Epidermal melanocyte (primary cell): ENCODE measurements at regions not wholly inside any gene's neighbourhood (a gene's known extent, or its start where the extent isn't known, plus 50 kb on each side); places are given as distances from the start of the nearest gene placed in this dataset.

Experiments
- DNase-seq: peaks from one replicate; pipeline ENCODE4 v3.0.0; 2011; ENCODE audit warnings: low spot score; ENCODE audit not compliant: insufficient read length

- DNase-seq, result no peak
Measured at GRCh38 chr9:108012886-108013665, 523.5 kb upstream of the KLF4 start.

DNA sequence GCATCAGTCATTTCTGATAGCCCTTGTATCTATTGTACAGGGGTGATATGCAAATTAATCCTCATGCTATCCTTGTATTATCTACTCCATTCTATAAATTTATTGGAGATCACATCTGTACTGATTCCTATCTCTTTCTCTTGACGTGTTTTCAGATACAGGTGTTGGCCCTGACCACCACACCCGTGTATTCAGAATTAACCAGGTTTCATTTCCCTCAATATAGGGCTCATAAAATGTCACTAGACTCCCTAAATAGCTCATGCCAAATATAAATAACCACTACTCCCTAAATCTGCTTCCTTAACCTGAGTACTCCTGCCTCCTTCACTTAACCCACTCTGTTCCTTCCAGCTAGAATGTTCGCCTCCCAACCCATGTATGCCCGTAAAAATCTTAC, 522.8 kb upstream of the KLF4 start:
- DNase-seq, result no peak

- no peak for DNase-seq
Measured at GRCh38 chr9:108003526-108003925, 514.0 kb upstream of the KLF4 start.

DNA sequence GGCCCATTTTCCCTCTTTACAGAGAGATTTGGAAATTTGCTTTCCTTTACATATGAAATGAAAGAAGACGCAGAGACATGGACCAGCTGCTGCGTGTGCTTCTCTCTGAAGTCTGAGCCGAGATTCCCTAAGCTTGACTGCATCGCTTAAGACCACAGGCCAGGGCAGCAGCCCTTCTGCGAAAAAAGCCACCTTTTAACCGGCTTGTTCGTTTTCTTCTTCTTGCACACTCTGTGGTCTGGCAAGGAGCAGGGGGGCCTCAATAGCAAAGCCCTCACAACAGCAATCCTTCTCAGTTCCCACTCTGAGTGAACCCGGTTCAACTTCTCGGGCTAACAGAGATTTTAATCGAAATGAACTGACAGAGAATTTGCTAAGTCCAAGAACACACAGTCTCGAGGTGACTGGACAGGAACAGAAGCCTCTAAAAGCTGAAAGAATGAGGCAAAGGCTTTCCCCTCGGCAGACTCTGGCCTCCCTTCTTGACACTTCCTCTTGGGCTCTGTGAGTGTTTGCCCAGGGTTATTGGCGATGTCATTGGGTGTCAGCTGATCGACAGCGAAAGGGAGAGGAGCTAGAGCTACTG, 512.9 kb upstream of the KLF4 start:
- DNase-seq, result no peak

- DNase-seq, result no peak
Measured at GRCh38 chr9:108001237-108001636, 511.7 kb upstream of the KLF4 start.

GRCh38 chr9:107999890-108000289, 510.3 kb upstream of the KLF4 start:
- DNase-seq, result no peak

DNA sequence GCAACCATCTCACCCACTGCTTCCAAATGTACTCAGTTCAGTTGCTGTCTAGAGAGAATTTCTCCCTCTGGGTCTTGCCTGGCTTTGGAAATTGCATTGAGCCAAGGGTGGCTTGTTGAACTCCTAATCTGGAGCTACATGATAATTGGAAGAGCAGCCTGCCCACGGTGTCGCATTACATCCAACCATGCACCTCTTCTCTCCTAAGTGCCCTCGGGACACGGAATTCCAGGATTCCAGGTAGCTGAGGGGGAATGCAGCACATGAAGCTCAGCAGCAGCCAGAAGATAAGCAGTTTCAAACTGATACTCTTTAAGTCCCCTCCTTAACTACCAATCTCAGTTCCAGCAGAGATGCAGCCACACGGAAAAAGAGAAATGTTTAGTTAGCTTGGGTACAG, 509.4 kb upstream of the KLF4 start:
- DNase-seq, result no peak

- DNase-seq, result no peak
Measured at GRCh38 chr9:107994648-107995047, 505.1 kb upstream of the KLF4 start.

- no peak for DNase-seq
Measured at GRCh38 chr9:107992271-107992670, 502.7 kb upstream of the KLF4 start.

DNA sequence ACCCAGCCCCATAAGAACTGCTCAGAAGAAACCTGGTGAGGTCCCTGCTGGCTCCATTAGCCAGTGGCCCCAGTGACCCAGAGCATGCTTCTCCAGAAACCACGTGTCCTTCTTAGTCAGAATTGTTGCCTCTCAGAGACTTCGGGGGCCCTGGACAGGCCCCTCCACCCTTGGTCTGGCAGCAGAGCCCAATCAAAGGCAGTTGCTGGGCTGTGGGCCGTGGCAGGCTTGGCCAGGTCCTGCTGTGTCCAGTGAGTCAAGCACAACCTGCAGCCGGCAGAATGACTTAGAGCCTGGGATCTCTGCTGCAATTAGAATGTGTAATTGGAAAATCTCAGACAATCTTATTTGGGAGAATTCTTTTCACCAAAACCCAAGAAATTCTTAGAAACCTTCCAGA, 502.0 kb upstream of the KLF4 start:
- no peak for DNase-seq

- no peak for DNase-seq
Measured at GRCh38 chr9:107989544-107989943, 500.0 kb upstream of the KLF4 start.

DNA sequence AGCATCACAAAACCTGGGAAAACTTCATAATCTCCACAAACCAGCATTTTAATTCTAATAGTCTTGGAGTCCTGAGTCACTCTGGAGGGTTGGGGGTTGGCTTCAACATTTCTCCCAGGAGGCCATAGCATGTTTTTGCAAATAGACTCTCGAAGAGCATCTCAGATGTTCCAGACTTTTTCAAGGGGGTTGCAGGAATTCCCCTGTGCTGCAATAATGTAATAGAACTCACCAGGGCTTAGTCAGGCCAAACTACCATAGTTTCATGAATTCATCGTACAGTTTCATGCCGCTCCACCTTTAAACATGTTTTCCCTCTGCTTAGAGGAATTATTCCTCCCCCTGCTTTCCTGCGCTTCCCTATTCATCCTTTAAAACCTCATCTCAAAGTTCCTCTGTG, 499.5 kb upstream of the KLF4 start:
- DNase-seq, result no peak

DNA sequence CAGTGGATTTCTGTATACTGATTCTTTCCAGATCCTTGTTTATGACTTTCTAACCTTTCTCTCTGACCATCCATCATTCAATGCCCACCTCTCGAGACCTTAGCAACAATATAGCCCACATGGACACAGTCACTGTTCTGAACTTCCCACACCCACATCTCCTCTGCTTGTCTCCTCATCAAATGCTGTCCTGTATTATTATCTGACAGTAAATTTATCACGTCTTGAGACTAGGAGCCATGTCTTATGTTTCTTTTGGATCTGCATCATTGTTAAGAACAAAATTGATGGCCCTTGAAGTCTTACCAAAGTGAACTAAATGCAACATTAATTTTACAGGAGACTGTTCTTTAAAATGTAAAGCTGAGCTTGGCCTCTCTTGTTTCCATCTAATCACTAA, 495.4 kb upstream of the KLF4 start:
- no peak for DNase-seq

- DNase-seq, result no peak
Measured at GRCh38 chr9:107983762-107984161, 494.2 kb upstream of the KLF4 start.

GRCh38 chr9:107983181-107983603, 493.6 kb upstream of the KLF4 start:
- DNase-seq, result no peak

GRCh38 chr9:107982745-107983144, 493.2 kb upstream of the KLF4 start:
- DNase-seq, result no peak

GRCh38 chr9:107982001-107982400, 492.4 kb upstream of the KLF4 start:
- DNase-seq, result no peak

GRCh38 chr9:107980984-107981383, 491.4 kb upstream of the KLF4 start:
- no peak for DNase-seq

- DNase-seq, result no peak
Measured at GRCh38 chr9:107976767-107977166, 487.2 kb upstream of the KLF4 start.

DNA sequence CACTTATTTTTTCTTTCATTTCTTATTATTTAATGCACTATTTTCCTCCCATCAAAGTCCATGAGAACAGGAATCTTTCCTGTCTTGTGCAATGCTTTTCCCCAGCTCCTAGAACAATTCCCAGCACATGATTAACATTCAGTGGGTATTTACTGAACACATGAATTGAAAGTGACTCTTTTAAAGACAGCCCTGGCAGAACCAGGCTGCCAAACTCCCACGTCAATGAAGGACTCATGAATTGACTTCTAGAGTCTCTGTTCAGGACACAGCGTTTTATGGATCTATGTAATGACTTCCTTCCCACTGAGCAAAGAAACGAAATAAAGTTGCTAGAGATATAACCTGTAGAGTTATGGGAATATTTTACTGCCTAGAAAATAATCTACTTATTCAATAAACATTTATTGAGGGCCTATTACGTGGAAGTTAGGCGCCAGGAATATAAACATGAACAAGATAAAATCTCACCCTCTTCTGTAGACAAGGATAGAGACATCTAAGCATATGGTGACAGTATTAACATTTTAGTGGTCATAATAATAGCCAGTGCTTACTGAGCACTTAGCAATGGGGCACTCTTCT, 485.9 kb upstream of the KLF4 start:
- DNase-seq, result no peak

DNA sequence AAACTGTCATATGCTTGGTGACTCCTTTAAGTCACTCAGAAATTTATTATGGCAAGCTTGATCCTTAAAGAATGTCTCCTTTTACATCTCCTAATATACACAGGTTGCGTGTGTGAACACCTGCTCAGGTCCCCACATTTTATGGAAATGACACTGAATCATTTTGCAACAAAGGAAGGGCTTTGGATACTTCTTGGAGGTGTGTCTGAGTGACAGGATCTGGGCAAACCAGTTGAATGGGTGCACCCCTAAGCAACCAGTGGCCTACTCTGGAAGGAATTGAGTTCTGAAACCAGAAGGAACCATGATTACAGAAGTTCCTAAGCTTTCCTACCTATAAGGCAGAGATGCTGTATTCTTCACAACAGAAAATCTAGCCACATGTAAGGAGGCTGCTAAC, 483.9 kb upstream of the KLF4 start:
- no peak for DNase-seq

DNA sequence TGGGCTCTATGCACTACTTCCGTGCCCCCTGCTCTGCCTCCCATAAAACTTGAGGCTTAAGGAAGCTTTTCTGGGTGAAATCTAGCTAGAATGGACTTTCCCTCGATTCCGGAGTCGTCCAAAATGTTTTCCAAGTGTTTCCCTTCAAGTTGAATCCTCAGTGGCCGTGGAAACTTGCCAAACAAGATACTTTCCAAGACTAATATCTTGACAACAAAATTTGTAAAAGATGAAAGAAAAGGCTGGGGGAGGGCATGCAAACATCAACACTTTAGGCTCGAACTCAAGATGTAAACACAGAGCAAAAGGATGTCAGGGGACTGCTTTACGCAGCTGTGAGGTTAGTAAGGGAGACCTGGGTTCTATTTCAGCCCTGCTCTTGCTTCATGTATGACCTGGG, 482.8 kb upstream of the KLF4 start:
- DNase-seq, result no peak

- DNase-seq, result no peak
Measured at GRCh38 chr9:107971241-107971640, 481.7 kb upstream of the KLF4 start.
